HG02870 (cell line): ENCODE measurements at regions not wholly inside any gene's neighbourhood (a gene's known extent, or its start where the extent isn't known, plus 50 kb on each side); places are given as distances from the start of the nearest gene placed in this dataset.
"Not testable (repeated sequence)": the region's sequence is repeated elsewhere in the genome, so short reads cannot be mapped to it uniquely, and the experiment has no call there.

ENCODE experiments used
- ATAC-seq: cut with Tn5 transposase; IDR thresholded peaks from one replicate; pipeline ENCODE4 v1.9.1; 2021; ENCODE audit warnings: mild to moderate bottlenecking, moderate library complexity; ENCODE audit not compliant: unreplicated experiment

- no peak for ATAC-seq
Observed at GRCh38 chr21:27391990-27392389, 425.1 kb upstream of the ADAMTS5 start.

DNA sequence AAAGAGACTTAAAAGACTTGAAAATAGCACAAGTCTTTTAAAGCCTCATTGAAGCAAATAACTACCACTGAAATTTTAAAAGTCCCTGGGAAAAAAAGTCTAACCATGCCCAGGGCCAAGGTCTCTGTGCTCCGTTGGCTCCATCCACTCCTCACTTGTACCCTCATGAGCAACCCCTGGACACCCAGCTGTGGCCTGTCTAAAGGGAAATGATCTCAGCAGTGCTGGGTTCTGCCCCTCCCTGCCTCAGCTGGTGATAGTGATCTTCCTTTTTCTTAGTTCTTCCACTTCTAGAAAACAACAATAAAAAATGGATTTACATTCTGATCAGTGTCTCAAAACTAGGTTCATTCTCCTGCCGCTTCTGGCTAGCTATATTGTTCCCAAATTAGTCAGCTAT, 423.5 kb upstream of the ADAMTS5 start:
- no peak for ATAC-seq

- ATAC-seq, result no peak
Observed at GRCh38 chr21:27388825-27389224, 421.9 kb upstream of the ADAMTS5 start.

- no peak for ATAC-seq
Observed at GRCh38 chr21:27382404-27382803, 415.5 kb upstream of the ADAMTS5 start.

DNA sequence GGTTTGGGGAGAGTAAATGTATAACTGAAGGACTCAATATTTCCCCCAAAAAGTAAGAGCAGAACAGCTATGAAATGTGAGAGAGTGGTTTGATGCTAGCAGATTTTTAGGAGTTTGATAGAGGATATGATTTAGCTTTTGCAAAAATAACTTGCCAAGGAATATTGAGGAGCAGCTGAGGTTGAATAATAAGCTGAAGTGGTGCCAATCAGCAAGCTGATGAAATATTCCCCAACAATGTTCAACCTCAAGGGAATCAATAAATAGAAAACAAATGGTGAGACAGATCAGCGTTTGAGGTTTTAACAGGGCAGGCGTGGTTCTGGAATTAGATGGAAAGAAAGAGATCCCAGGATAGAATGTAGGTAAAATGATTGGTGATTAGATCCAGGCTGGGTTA, 413.4 kb upstream of the ADAMTS5 start:
- no peak for ATAC-seq

DNA sequence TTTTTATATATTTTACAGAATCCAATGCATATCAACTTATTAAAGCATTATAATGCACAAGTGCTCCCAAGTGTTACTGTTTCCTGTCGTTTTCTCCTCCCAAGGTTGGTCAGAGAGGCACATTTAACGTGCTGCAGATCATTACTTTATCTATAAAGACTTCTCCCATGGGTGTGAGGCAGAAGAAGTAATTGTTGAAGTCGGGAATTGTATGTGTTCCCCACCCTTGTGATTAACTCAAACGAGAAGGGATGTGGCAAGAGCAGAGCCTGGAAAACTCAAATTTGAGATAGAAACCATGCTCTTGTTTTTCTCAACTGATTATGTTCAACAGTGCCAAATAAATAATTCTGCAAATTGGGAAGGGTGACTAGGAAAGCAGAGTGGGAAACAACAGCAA, 412.5 kb upstream of the ADAMTS5 start:
- ATAC-seq, result no peak

- no peak for ATAC-seq
Observed at GRCh38 chr21:27372381-27372780, 405.5 kb upstream of the ADAMTS5 start.

GRCh38 chr21:27371975-27372331, 405.1 kb upstream of the ADAMTS5 start:
- ATAC-seq, result no peak

- no peak for ATAC-seq
Observed at GRCh38 chr21:27371115-27371974, 404.5 kb upstream of the ADAMTS5 start.

DNA sequence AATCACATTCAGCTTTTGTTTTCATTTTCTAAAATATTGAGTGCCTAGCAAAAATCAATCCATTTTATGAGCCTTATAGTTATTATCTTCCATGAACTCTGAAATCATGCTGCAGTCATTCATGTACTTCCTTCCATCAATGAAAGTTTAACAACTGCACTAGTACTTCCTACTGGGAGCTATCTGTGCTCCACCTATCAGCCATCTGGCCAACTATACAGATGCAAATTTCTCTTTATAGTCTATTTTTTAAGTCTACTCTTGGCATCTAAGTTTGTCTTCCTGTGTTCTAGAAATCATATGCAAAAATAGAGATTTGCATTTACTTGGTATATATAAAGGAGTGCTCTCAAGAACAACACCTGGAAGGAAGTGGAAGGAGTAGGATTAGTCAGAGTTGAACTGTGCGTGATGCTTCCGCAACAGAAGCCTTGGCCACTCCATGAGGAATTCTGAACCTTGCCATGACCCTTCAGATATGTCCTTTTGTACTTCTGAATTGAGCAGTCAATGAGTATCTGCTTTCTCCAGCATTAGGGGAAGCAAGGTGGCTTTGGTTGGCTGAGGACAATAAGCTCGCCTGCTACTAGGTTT, 403.2 kb upstream of the ADAMTS5 start:
- ATAC-seq, result no peak

- ATAC-seq, result no peak
Observed at GRCh38 chr21:27369234-27369633, 402.3 kb upstream of the ADAMTS5 start.

DNA sequence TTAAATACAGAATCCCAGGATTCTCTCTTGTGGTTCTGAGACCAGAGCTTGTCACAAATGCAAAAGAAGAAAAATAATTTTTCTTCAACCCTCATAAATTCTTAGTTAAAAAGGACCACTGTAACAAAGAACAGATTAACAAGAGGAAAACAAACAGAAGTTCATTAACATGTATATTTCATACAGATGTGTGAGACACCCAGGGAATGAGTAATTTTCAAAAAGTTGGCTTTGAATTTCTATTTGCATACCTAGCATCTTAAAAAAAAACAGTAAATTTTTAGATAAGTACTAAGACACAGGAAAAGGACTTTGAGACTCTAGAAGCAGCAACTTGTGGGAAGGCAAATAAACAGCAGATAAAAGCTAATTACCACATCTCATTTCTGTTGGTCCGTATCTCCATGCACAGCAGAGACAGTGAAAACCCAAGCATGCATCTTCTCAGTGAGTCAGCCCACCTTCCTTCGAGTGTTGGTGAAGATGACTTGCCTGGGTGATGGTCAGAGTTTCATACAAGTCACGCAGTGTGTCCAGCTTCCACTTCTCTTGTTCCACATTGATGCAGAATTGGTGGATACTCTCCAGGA, 399.9 kb upstream of the ADAMTS5 start:
- no peak for ATAC-seq

DNA sequence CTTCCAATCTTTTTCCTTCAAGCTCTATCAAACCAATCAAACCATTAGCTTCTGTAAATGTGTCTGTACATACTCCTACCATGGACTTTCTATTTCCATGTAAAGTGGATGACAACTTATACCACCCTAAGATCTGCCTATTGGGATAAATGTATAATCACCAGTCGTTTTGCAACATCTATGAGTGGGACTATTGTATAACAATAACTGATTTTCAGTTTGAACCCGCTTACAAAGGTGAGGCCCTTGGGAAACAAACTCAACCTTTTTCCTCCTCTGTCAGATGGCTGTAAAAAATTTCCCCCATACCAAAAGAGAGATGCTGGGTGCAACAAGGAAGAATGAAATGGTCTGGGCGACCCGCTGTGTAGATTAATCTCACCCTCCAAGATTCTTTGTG, 399.1 kb upstream of the ADAMTS5 start:
- no peak for ATAC-seq

DNA sequence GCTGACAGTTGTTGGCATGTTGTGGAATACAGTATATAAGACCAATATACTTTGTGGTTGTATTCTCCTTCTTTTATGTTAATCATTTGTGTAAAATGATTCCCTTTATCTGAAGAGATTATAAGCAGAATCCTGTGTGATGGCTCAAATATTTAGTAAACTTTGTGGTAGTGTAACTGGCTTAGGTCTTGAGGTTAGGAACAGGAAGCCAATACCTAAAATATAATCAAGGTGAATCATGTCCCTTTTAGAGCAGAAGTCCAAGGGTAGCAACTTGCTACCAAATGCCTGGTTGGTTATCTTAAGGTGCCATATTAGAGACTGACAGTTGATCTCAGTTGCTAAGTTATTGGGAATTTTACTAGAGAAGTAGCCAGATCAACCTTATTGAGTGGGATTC, 398.5 kb upstream of the ADAMTS5 start:
- no peak for ATAC-seq

GRCh38 chr21:27363719-27364477, 397.0 kb upstream of the ADAMTS5 start:
- ATAC-seq, result no peak

DNA sequence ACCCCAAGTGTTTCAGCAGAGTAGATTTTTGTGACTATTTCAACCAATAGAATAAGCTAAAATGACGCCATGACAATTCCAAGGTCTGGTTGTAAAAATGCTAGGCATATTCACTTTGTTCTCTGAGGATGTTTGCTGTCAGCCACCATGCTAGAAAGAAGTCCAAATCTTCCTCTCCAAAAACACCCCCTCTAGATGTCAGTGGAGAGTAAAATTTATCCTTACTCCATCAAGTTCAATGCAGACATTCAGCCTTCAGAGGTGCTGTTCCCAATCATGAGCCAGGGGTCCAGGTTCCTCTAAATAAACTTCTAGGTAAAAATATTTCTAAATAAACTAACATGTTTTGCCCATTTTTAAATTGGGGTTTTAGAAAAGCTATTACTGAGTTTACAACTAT, 395.4 kb upstream of the ADAMTS5 start:
- ATAC-seq, result no peak

GRCh38 chr21:27359141-27359540, 392.3 kb upstream of the ADAMTS5 start:
- no peak for ATAC-seq

DNA sequence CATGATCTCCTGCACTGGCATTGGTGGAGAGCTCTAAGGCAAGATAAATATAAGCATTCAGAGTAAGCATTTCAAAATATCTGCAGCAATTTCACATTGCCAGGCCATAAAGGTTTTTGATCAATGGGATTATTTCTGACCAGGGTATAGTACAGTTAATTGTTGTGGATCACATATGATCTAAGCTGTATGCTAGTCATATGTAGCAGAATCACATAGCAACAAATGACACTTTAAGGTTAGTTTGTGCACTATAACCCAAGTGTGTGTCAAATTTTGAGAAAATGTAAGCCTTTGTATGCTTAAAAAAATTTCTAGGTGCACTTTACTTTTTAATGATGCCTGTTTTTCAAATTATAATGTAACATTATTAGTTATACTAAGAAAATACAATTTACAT, 386.0 kb upstream of the ADAMTS5 start:
- ATAC-seq, result no peak

- ATAC-seq, result no peak
Observed at GRCh38 chr21:27346041-27346448, 379.2 kb upstream of the ADAMTS5 start.

DNA sequence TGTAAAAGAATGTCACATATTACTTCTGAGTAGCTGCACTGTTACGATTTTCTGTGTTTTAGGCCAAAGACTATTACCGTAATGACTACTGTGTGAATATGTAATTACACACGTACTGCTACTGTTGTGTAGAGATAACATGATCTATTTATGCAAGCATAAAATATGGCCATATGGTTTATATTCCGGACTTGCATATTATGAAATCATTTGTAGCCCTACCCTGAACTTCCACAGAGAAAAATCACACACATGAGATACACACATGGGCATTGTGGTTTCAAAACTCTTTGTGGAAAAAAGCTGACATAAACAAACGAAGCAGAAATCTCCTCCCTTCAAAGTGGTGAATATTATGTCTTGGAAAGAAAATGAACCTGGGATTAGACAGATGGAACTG, 373.0 kb upstream of the ADAMTS5 start:
- ATAC-seq, result no peak

- not testable (repeated sequence) for ATAC-seq
Observed at GRCh38 chr21:27338007-27338406, 371.1 kb upstream of the ADAMTS5 start.

- no peak for ATAC-seq
Observed at GRCh38 chr21:27333096-27333495, 366.2 kb upstream of the ADAMTS5 start.
